DND-41 (cell line): ENCODE measurements at regions not wholly inside any gene's neighbourhood (a gene's known extent, or its start where the extent isn't known, plus 50 kb on each side); places are given as distances from the start of the nearest gene placed in this dataset.

Source experiments
- EZH2 ChIP-seq: IDR thresholded peaks from 3 replicates; pipeline ENCODE4 v1.6.1; 2012; ENCODE audit warnings: borderline replicate concordance, low read depth, mild to moderate bottlenecking, moderate library complexity, low read length, inconsistent platforms; ENCODE audit not compliant: severe bottlenecking
- TF ChIP-seq, protein P1 (sequence below): IDR thresholded peaks from 2 replicates; pipeline ENCODE4 v1.5.1; 2012; ENCODE audit warnings: borderline replicate concordance, low read length, moderate library complexity, mild to moderate bottlenecking; ENCODE audit not compliant: poor library complexity, severe bottlenecking; ENCODE audit errors: extremely low read depth

DNA sequence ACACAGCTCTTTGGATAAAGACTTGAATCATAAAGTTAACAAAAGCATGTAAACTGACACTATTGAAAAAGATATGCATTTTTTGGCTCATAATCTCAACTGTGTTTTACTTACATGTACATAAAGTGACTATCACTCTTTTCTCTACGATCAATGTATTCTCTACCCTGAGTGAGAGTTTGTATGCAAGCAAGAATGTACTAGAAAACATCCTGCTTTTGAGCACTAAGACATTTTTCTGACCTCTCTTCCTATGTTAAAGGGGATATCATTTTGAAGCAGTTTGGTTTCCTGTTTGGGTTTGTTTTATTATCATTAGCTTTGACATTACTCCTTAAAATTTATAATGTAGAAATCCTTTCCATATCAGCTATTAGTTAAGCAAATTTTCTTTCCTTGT, 910.8 kb downstream of the C6orf118 start:
- TF ChIP-seq, protein P1, sequence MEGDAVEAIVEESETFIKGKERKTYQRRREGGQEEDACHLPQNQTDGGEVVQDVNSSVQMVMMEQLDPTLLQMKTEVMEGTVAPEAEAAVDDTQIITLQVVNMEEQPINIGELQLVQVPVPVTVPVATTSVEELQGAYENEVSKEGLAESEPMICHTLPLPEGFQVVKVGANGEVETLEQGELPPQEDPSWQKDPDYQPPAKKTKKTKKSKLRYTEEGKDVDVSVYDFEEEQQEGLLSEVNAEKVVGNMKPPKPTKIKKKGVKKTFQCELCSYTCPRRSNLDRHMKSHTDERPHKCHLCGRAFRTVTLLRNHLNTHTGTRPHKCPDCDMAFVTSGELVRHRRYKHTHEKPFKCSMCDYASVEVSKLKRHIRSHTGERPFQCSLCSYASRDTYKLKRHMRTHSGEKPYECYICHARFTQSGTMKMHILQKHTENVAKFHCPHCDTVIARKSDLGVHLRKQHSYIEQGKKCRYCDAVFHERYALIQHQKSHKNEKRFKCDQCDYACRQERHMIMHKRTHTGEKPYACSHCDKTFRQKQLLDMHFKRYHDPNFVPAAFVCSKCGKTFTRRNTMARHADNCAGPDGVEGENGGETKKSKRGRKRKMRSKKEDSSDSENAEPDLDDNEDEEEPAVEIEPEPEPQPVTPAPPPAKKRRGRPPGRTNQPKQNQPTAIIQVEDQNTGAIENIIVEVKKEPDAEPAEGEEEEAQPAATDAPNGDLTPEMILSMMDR: no peak
- TF ChIP-seq EZH2: no peak
